Lung (tissue), 11 donors: ENCODE measurements at regions not wholly inside any gene's neighbourhood (a gene's known extent, or its start where the extent isn't known, plus 50 kb on each side); places are given as distances from the start of the nearest gene placed in this dataset.

ENCODE experiments used
- ATAC-seq: fragments of 200-7000 bp; cut with Tn5 transposase; one replicate; pipeline ENCODE4 v1.9.1; 2020; ENCODE audit warnings: moderate number of reproducible peaks; ENCODE audit not compliant: insufficient read depth, low FRiP score
- DNase-seq, 3 donors: peaks; one replicate each; pipeline ENCODE4 v3.0.0-alpha.2; 2013 to 2017
- H3K27ac ChIP-seq, 2 donors: one replicate each; pipeline ENCODE4 v1.5.1; 2013; ENCODE audit warnings: mild to moderate bottlenecking in 2 of 2, moderate library complexity in 2 of 2, control low read depth in 1 of 2, inconsistent platforms in 1 of 2, low read depth in 1 of 2, low read length in 1 of 2
- H3K27me3 ChIP-seq, 3 donors: one replicate each; pipeline ENCODE4 v1.5.1; 2013; ENCODE audit warnings: low read length in 2 of 3; ENCODE audit not compliant: control insufficient read depth in 3 of 3, insufficient read depth in 3 of 3
- H3K36me3 ChIP-seq, 4 donors: one replicate each; pipeline ENCODE4 v1.5.1; 2013; ENCODE audit warnings: low read length in 4 of 4, mild to moderate bottlenecking in 1 of 4, moderate library complexity in 1 of 4; ENCODE audit not compliant: control insufficient read depth in 4 of 4, insufficient read depth in 4 of 4
- H3K4me1 ChIP-seq, 5 donors: one replicate each; pipeline ENCODE4 v1.5.1; 2013; ENCODE audit warnings: low read length in 5 of 5, mild to moderate bottlenecking in 2 of 5, moderate library complexity in 1 of 5; ENCODE audit not compliant: control insufficient read depth in 5 of 5, insufficient read depth in 5 of 5
- H3K4me3 ChIP-seq: one replicate; pipeline ENCODE4 v1.5.1; 2013; ENCODE audit warnings: mild to moderate bottlenecking, control low read depth, moderate library complexity
- H3K9ac ChIP-seq, 2 donors: one replicate each; pipeline ENCODE4 v1.5.1; 2013; ENCODE audit warnings: low read length in 2 of 2, control low read depth in 1 of 2; ENCODE audit not compliant: insufficient read depth in 1 of 2
- H3K9me3 ChIP-seq, 4 donors: one replicate each; pipeline ENCODE4 v1.5.1; 2013; ENCODE audit warnings: low read length in 3 of 4, mild to moderate bottlenecking in 1 of 4, moderate library complexity in 1 of 4; ENCODE audit not compliant: control insufficient read depth in 4 of 4, insufficient read depth in 3 of 4
- CTCF ChIP-seq: IDR thresholded peaks from 2 replicates; pipeline ENCODE4 v1.5.1; 2012; ENCODE audit warnings: mild to moderate bottlenecking; ENCODE audit errors: control extremely low read depth, extremely low read depth
- WGBS, 2 donors: extraction: QIAGEN DNeasy Blood & Tissue Kit; methylation state at CpG; one replicate each; pipeline ENCODE4 v1.1.7; 2013; 5-methylcytosine and 5-hydroxymethylcytosine counted together
- donor health status: control.
- donor health status: control.
- donor health status: Bipolar disorder and iron deficiency.
- donor health status: healthy.
- donor health status: DM: yes; HTN: yes; CAD: no.

DNA sequence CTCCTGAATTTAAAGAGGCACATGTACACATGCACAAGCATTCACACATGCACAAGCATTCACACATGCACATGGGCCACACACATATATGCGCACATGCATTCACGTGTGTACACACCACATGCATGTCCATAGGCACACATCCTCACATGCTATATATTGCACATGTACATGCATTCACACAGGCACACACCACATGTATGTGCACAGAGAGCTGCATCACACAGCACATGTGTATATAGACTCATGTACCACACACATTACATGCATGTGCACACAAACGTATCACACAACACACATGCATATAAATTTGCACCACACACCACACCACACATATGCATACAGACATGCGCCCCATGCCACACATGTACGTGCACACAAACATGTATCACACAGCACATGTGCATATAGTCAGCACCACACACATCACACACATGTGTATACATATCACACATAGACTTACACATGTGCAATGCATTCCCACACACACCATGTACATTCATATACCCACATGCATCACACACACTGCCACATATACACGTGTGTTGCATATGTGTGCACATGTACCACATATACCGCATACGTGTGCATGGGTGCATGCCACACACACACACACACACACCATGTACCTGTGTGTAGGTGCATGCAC, 54.6 kb upstream of the COL18A1 start:
- 93 to 97% methylated on average over 8 of the region's 8 CpGs for WGBS, 2 donors
- Histone ChIP-seq H3K36me3 (no peaks in the 10 kb centered on the region), H3K27ac (no peak overlapping the region), H3K27me3 (peaks cover 0 to 2% (median 0%) of the 10 kb centered on the region in 3 donors), H3K9me3 (peaks cover 0 to 3% (median 0%) of the 10 kb centered on the region in 4 donors), H3K9ac (no peak overlapping the region), H3K4me3 (no peak overlapping the region), H3K4me1 (peaks cover 0 to 36% (median 26%) of the 10 kb centered on the region in 5 donors)
- DNase-seq (no peak), ATAC-seq (no peak)
- TF ChIP-seq CTCF = no peak

GRCh38 chr21:45351061-45351460, 53.9 kb upstream of the COL18A1 start:
- peaks cover 0 to 2% (median 0%) of the 10 kb centered on the region in 3 donors for H3K27me3 ChIP-seq
- ATAC-seq (no peak), DNase-seq (no peak)
- 90 to 92% methylated on average over 20 to 22 of the region's 22 CpGs for WGBS, 2 donors
- peaks cover 0 to 39% (median 29%) of the 10 kb centered on the region in 5 donors for H3K4me1 ChIP-seq
- TF ChIP-seq CTCF = no peak
- H3K9ac ChIP-seq = no peak overlapping the region
- H3K27ac ChIP-seq = no peak overlapping the region
- no peaks in the 10 kb centered on the region for H3K36me3 ChIP-seq
- no peak overlapping the region for H3K4me3 ChIP-seq
- H3K9me3 ChIP-seq = peaks cover 0 to 3% (median 0%) of the 10 kb centered on the region in 4 donors

DNA sequence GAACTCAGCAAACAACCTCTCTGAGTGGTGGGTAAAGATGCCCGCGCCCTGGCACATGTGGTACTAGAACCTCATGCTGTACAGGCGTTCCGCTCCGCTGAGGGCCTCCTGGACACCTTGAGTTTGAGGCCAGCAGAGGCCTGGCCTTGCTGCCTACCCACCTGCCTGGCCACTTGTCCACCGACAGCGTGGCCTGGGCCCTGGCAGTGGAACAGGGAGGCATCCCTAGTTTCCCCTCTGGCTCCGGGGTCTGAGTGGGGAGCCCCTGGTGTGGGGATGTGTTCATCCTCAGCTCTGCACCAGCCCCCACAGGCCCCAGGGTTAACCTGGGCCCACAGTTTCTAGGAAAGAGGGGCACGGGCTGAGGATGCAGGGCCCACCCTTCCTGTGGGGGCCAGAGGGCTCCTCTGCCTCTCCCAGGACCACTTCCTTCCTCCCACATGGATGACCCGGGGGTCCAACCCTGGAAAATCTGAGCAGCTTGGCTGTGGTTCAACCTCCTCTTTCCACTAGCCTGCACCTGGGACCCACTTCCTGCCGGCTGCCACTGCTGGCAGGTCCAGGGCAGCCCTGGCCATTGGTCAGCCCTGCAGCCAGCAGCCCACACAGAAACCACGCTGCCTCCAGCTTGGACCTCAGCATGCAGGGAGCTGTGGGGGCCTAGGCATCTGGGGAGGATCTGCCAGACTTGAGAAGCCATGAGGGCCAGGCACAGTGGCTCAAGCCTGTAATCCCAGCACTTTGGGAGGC, 53.3 kb upstream of the COL18A1 start:
- Histone ChIP-seq H3K4me3 (no peak overlapping the region), H3K27ac (no peak overlapping the region), H3K9ac (no peak overlapping the region), H3K27me3 (peaks cover 0 to 2% (median 0%) of the 10 kb centered on the region in 3 donors), H3K36me3 (no peaks in the 10 kb centered on the region), H3K9me3 (peaks cover 0 to 3% (median 0%) of the 10 kb centered on the region in 4 donors), H3K4me1 (peaks cover 0 to 44% (median 31%) of the 10 kb centered on the region in 5 donors)
- no peak for TF ChIP-seq CTCF
- DNase-seq (no peak), ATAC-seq (no peak)
- WGBS, 2 donors = 80 to 83% methylated on average over 12 of the region's 12 CpGs
